ENCODE measurements at regions not wholly inside any gene's neighbourhood (a gene's known extent, or its start where the extent isn't known, plus 50 kb on each side); places are given as distances from the start of the nearest gene placed in this dataset.

- Histone ChIP-seq H3K36me3 (ENCODE audit: control insufficient read depth, insufficient read depth, low read length) (no peaks in the 10 kb centered on the region), H3K4me1 (ENCODE audit: control insufficient read depth, insufficient read depth, low read length) (no peaks in the 10 kb centered on the region), H3K27ac (ENCODE audit: low read length) (no peak overlapping the region), H3K4me3 (ENCODE audit: low read depth in 2 of 2, low read length in 2 of 2) (no peak overlapping the region), H3K27me3 (ENCODE audit: control insufficient read depth, insufficient read depth, low read length) (no peaks in the 10 kb centered on the region), H3K9me3 (ENCODE audit: control insufficient read depth, insufficient read depth, low read depth, low read length) (no peaks in the 10 kb centered on the region)
- BruUV-seq (replicated peaks) = no TSS peak
- no peak for ATAC-seq
- POLR2A ChIA-PET = no interaction called here
- DNase-seq (ENCODE audit: low read depth, low spot score) = no peak
- in situ Hi-C loops (cut with HindIII; ENCODE audit: low pct_unique_long_range_greater_than_20kb, low sequenced_read_pairs) = no loop called here
- intact Hi-C loops (cut with micrococcal nuclease; ENCODE audit: unreplicated experiment) = no loop called here
- CTCF ChIA-PET = no interaction called here
- TF ChIP-seq TCF7L2 (IDR thresholded peaks at IDR 0.05; ENCODE audit: low read depth, low read length) = no peak
- TF ChIP-seq POLR2AphosphoS5 (IDR thresholded peaks at IDR 0.05; ENCODE audit: low read depth, low read length) = no peak
- no peak for TF ChIP-seq SIN3A (IDR thresholded peaks at IDR 0.05; ENCODE audit: borderline replicate concordance, insufficient read depth, low read depth, low read length)
- no peak for TF ChIP-seq CTCF (IDR thresholded peaks at IDR 0.05)
- TF ChIP-seq REST (IDR thresholded peaks at IDR 0.05; ENCODE audit: insufficient read depth in 1 of 2, low read depth in 2 of 2, low read length in 1 of 2) = no peak
Measured at GRCh38 chr15:87707566-87708130, 548.9 kb downstream of the NTRK3 start.

- ChIA-PET CTCF (no interaction called here), POLR2A (no interaction called here)
- no peak for ATAC-seq
- H3K36me3 ChIP-seq (ENCODE audit: control insufficient read depth, insufficient read depth, low read length) = no peaks in the 10 kb centered on the region
- no peaks in the 10 kb centered on the region for H3K27me3 ChIP-seq (ENCODE audit: control insufficient read depth, insufficient read depth, low read length)
- H3K4me3 ChIP-seq (ENCODE audit: low read depth in 2 of 2, low read length in 2 of 2) = no peak overlapping the region
- intact Hi-C loops (cut with micrococcal nuclease; ENCODE audit: unreplicated experiment) = no loop called here
- in situ Hi-C loops (cut with HindIII; ENCODE audit: low pct_unique_long_range_greater_than_20kb, low sequenced_read_pairs) = no loop called here
- BruUV-seq (replicated peaks) = no TSS peak
- no peaks in the 10 kb centered on the region for H3K4me1 ChIP-seq (ENCODE audit: control insufficient read depth, insufficient read depth, low read length)
- H3K27ac ChIP-seq (ENCODE audit: low read length) = no peak overlapping the region
- no peak for DNase-seq (ENCODE audit: low read depth, low spot score)
- H3K9me3 ChIP-seq (ENCODE audit: control insufficient read depth, insufficient read depth, low read depth, low read length) = no peaks in the 10 kb centered on the region
- TF ChIP-seq SIN3A (IDR thresholded peaks at IDR 0.05; ENCODE audit: borderline replicate concordance, insufficient read depth, low read depth, low read length) = no peak
- no peak for TF ChIP-seq CTCF (IDR thresholded peaks at IDR 0.05)
- TF ChIP-seq REST (IDR thresholded peaks at IDR 0.05; ENCODE audit: insufficient read depth in 1 of 2, low read depth in 2 of 2, low read length in 1 of 2) = no peak
- TF ChIP-seq POLR2AphosphoS5 (IDR thresholded peaks at IDR 0.05; ENCODE audit: low read depth, low read length) = no peak
- TF ChIP-seq TCF7L2 (IDR thresholded peaks at IDR 0.05; ENCODE audit: low read depth, low read length) = no peak
Measured at GRCh38 chr15:87707071-87707470, 549.5 kb downstream of the NTRK3 start.
